HG03139 (cell line): ENCODE measurements at regions not wholly inside any gene's neighbourhood (a gene's known extent, or its start where the extent isn't known, plus 50 kb on each side); places are given as distances from the start of the nearest gene placed in this dataset.
"Not testable (repeated sequence)": the region's sequence is repeated elsewhere in the genome, so short reads cannot be mapped to it uniquely, and the experiment has no call there.

Source experiments
- ATAC-seq: cut with Tn5 transposase; IDR thresholded peaks from one replicate; pipeline ENCODE4 v1.9.1; 2021; ENCODE audit not compliant: unreplicated experiment

DNA sequence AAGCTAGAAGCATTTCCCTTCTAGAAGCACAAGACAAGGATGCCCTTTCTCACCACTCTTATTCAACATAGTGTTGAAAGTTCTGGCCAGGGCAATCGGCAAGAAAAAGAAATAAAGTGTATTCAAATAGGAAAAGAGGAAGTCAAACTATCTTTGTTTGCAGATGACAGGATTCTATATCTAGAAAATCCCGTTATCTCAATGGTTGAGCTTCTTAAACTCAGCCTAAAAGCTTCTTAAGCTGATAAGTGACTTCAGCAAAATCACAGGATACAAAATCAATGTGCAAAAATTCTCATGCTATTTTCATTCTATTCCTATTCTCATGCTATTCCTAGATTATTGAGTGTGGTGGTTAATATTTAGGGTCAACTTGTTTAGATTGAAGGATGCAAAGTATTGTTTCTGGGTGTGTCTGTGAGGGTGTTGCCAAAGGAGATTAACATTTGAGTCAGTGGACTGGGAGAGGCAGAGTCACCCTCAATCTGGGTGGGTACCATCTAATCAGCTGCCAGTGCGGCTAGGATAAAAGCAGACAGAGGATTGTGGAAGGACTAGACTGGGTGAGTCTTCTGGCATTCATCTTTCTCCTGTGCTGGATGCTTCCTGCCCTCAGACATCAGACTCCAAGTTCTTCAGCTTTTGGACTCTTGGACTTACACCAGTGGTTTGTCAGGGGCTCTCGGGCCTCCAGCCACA is 111.9 kb downstream of the LSMEM1 start:
- ATAC-seq = not testable (repeated sequence)

DNA sequence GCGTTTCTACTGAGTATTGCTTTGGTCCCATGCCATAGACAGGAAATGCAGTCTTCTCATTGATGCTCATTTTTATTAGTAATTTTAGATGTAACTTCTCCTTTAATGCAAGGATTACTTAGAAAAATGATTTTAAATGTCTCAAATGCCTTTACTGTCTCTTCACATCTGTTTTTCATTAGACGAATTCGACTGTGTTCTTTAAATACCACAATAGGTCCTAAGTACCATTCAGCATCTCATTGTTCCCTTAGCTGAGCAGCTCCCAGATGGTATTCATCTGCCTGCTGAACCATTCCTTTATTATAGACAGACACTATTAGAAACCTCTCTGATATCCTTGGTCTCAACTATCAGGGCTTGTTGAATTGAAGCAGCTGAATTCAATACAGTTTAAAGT is 113.6 kb downstream of the LSMEM1 start:
- ATAC-seq = no peak

DNA sequence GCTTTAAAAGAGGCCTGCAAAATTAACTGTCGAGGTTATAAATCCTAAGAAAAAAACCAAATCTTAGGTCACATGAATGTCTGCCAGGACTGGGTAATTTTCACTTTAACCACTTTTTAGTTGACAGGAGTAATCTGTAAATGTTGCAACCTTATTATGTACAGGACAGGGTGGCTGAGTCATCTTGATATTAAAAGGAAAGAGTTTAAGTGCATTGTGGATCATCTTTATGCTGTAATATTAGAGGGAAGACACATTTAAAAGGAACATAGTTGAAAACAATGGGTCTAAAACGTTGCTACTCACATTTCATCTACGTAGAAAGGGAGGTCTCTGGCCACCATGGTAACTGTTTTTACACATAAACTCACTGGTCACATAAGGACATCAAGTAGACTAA is 115.5 kb downstream of the LSMEM1 start:
- no peak for ATAC-seq

DNA sequence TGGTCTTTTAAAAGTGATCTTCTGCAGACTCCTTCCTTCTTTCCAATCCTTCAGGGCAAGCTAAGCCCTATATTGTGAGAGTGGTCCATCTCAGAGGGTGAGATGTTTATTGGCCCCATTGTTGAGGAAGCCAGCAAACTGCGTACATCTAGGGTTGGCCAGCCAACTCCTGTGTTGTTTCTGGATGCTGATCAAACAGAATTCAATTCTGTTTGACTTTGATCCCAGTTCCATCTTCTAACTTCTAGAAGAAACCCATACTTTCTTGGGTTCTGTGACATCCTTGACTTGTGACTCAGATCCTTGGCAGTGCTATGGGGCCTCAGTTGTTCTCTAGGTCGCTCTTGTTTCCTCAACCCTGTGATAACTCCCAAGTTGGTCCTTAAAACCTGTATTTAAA is 116.2 kb downstream of the LSMEM1 start:
- no peak for ATAC-seq

DNA sequence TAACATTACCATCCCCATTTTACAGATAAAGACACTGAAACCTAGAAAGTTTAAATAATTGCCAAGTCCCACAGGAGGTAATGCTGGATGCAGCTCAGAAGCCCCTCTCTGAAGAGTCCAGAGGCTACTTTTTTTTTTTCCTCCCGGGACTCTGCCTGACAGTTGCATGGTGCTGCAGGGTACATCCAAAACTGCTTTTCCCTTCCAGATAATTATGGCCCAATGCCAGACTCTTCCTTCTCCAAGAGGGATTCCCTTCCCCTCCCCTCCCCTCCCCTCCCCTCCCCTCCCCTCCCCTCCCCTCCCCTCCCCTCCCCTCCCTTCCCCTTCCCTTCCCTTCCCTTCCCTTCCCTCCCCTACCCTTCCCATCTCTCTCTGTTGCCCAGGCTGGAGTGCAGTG is 122.9 kb downstream of the LSMEM1 start:
- no peak for ATAC-seq

DNA sequence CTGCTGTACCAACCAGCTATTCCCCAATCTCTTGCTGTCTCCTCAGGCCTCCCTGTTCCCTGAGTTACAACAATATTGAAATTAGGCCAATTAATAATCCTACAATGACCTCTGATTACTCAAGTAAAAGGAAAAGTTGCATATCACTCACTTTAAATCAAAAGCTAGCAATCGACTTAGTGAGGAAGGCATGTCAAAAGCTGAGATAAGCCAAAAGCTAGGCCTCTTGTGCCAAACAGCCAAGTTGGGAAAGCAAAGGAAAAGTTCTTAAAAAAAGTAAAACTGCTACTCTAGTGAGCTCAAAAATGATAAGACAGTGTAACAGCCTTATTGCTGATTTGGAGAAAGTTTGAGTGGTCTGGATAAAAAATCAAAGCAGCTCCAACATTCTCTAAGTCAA is 129.8 kb downstream of the LSMEM1 start:
- no peak for ATAC-seq

DNA sequence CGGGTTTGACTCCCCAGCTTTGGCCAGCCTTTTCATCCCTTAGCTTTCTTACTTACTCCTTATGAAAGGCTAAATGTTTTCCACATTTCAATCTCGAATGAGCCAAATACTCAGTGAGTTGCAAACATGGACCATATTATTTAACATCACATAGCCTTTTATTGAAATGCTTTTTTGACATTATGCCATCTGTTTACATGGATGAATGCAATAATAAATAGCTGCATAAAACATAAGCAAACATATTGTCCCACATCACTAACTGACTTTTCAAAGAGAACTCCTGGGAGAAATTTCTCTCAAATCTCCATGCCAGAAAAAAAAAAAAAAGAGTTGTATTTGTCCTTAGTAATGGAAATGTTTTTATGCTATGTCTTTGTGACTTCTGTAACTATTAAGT is 134.9 kb downstream of the LSMEM1 start:
- ATAC-seq = no peak

DNA sequence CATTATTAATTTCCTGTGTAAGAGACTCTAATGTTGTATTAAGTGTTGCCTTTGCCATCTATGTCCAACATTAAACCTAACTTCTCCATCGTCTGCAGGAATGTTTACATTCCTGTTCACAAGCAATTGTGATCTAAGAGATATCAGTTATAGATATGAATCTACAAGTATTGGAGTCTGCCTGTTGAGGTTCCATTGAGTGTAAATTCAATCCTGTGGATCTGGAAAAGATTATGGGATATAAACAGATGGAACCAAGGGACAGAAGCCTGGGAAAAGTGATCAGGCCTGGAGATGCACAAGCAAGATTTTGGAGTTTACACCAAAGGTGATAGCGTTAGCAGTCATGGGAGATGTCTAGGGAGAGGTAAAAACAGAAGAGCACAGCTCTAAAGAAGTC is 135.5 kb downstream of the LSMEM1 start:
- ATAC-seq = no peak

DNA sequence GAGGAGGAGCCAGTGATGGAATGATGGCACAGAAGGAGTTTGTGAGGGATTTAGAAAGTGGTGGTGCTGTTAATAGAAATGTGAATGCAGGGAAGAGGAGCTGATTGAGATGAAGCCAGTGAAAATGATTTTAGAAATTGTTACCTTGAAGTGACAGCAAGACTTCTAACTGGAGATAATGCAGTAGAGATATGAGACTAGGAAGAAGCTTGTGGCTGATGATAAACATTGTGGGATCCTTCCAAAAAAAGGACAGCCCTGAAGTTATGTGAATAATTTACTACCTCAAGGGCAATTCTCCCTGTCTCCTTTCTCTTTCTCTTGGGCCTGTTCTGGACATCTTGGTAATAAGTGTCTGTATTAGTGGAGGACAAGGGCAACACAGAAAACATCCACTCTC is 138.6 kb downstream of the LSMEM1 start:
- ATAC-seq = no peak

DNA sequence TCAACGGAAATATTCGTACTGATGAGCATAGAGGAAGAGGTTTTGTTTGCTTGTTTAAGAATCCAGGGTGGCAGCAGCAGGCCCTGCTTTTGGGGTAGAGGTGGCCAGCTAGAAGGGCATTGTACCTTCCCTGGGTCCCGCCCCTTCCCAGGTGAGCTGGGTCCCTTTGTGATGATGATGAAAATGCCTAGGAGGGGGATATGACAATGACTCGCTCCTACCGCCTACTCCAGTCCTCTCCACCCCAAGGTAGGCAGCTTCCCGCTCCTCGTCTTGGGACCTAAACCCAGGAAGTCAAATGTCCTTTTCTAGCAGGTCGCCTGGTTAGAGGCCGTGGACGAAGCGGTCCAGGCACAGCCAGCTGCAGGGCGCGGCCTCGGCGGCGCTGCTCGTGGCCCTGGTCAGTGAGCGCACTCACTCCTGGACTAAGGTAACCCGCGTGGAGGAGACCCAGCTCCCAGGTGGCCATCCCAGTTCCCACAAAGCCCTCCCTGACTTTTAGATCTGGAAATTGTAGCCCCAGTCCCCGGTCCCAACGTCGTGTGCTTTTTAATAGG is 141.4 kb downstream of the LSMEM1 start:
- ATAC-seq = no peak

DNA sequence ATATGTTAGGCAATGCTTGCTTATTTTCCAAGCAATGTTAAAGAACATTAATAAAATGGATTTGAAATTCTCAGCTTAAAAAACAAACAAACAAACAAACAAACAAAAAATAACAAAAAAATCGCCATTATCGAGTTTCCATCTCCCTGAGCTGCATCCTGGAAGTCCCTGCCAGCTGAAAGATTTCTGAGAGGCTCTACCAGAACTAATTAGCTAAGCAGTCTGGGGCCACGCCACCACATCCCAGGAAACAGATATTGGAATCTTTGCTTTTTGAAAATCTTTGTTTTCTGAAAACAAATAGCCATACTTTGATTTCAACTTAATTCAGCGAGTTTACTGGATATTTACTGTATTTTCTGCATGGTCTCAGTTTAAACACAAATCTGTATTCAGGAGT is 143.6 kb downstream of the LSMEM1 start:
- no peak for ATAC-seq

DNA sequence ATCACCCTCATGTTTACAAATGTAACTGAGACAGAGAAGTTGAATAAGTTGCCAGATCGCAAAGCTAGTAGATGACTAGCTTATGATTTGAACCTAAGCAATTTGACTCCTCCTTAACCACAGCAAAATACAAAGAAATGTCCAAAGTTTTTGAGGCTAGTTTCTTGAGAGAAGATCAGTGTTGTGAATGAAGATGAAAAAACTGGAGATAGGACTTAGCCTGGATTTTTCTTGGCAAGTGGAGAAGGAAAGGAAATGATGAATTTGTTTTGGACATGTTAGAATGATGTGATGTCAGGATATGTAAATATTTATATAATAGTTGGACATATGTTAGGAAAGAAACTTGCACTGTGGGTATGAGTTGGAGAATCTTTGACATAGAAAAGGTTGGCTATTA is 149.8 kb downstream of the LSMEM1 start:
- no peak for ATAC-seq

DNA sequence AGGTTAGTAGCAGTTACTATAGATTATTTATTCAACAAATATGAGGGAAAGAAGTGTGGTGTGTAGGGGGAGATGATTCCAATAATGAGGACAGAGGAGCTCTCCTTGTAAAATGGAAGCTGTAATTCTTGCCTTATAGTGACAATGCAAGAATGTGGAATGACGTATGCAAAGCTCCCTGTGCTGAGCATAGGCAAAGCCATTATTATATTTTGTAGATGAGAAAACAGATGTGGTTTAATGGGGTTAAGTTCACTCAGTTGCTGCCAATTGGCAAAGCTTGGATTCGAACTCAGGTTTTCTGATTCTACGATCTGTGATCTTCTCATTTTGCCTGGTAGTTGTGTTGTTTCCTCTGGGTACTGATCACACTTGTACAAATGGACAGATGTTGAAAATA is 153.3 kb downstream of the LSMEM1 start:
- no peak for ATAC-seq

DNA sequence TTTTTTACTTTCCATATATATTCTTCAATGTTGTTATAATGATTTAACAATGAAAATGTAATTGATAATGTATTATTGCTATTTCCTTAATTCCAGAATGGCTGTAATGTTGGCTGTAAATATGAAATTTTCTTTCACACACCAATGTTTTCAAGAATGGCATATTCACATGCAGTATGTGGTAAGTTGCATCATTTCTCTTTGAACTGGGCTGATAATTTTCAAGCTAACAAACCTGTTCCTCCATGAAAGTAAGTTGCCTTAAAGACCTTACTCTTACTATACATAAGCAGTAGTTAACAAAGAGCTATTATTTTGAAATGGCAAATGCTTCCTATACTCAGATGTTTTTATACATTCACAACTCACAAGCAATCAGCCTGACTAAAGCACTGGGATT is 154.5 kb downstream of the TMEM168 start:
- ATAC-seq = no peak

DNA sequence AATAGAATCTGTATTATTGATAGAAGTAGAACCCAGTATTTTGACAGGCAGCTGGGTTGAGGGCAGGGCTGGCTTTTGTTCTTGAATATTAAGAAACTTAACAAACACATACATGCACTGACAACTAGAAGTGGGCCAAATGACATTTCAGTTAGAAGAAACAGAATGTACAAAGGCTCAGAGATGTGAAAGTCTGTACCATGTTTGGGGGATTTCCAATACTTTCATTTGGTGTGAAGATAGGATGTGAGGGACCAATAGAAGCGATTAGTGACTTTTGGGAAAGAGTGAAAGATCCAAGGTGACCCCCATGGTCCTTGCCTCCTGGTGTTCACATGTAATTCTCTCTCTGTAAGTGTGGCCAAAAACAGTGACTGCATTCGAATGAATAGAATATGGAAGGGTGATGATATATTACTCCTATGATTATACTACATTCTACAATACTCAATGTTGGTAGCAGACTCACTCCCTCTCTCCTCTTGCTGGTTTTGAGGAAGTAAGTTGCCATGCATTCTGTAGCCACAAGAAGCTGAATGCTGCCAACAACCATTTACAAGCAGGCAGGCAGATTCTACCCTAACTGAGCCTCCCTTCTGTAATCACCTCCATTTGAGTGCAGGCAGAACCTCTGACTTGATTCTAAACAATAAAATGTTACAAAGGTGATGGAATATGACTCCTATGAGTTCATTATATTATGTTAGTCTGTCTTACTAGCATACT is 151.4 kb downstream of the TMEM168 start:
- no peak for ATAC-seq

DNA sequence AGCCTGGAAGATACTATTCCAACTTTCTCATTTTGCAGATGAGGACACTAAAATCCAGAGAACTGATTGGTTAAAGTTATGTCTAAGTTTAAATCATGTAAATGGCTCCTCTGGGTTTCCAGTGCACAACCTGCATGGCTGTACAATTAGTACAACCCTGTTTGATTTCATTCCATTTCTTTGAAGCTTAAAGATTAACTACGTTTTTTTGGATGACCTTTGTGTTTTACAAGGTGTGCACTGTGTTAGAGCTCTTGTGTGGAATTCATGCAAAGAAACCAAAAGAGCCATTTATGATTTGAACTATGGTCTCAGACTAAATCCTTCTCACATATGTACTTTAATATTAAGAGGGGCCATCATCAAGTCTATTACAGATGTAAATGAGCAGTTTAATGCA is 149.5 kb downstream of the TMEM168 start:
- no peak for ATAC-seq

DNA sequence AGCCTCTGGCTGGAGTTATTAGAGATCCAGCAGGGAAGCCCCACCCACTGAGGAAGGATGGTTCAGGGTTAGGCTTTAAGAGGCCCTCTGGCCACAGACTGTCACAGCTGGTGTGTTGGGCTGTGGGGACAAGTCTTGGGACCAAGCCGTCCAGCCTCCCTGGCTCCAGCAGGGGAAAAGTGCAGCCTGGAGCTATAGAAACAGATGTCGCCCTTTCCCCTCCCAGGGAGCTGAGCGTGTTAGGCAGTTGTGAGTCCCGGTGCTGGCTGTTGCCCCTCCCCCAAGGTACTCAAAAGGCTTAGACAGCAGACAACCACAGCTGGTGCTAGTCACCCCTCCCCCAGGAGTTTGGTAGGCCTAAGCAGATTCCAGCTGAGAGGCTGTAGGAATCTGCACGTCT is 143.4 kb downstream of the TMEM168 start:
- ATAC-seq = no peak

DNA sequence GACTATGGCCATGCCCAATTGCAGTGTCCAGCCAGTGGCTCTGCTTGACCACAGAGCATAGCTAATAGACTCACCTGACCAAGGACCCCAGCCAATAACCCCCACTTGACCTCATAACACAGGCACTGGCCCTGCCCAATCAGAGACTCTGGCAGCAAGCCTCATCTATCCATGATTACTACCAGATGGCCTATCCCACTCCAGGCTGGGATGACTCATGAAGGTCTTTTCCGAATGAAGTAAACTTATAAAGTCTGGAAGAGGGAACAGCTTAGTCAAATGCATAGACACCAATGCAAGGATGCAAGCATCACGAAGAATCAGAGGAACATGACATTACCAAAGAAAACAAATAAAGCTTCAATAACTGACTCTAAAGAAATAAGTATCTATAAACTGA is 141.4 kb downstream of the TMEM168 start:
- no peak for ATAC-seq

DNA sequence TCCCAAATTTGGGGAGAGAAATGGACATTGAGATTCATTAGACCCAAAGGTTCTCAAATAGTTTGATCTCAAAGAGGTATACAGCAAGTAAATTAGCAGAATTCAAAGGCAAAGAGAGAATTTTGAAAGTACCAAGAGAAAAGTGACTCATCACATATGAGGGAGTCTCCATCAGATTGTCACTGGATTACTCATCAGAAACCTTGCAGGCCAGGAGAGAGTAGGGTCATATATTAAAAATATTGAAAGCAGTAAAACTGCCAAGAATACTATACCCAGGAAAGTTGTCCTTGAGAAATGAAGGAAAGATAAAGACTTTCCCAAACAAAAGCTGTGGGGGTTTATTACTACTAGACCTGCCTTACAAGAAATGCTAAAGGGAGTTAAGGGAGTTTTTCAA is 140.6 kb downstream of the TMEM168 start:
- no peak for ATAC-seq

DNA sequence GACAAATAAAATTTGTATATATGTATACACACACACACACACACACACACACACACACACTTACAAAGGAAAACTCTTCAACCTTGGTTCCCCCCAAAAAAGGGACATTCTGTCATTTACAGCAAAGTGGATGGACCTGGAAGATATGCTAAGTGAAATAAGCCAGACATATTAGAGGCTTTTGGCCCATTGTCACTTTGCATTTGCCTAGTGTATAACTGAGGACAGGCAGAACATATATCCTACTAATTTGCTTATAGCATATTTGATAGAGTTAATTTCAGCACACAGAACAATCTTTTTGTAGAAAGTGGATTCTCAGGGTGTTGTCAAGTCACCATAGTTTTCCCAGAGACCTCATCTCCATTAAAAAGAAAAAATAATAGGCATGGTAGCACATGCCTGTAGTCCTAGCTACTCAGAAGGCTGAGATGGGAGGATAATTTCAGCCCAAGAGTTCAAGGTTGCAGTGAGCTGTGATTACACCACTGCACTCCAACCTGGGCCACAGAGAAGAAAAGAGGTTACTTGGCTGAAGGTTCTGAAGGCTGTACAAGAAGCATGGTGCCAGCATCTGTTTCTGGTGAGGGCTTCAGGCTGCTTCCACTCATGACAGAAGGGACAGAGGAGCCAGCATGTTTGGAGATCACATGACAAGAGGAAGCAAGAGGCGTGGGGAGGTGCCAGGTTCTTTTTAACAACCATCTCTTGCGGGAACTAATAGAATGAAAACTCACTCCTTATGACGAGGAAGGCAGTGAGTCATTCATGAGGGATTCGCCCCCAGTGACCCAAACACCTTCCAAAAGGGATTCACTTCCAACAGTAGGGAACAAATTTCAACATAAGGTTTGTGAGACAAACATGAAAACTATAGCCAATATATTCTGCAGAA is 135.6 kb downstream of the TMEM168 start:
- no peak for ATAC-seq

DNA sequence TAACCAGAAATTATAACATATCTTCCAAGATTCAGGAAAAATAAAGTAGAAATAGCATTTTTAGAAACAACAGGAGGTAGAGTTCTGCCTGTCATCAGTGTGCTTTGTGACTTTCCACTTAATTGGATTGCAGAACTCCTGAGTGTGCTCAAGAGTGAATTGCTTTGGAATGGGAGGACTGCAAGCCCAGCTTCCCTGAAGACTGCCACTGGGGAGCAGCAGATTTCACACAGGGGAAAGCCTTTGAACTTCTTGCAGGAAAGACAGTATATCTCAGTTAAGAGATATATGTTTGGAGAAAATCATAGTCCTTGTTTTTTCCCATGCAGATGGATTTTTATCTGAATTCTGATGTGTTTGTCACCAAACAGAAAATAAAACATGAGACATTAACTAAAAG is 124.5 kb downstream of the TMEM168 start:
- ATAC-seq = no peak

DNA sequence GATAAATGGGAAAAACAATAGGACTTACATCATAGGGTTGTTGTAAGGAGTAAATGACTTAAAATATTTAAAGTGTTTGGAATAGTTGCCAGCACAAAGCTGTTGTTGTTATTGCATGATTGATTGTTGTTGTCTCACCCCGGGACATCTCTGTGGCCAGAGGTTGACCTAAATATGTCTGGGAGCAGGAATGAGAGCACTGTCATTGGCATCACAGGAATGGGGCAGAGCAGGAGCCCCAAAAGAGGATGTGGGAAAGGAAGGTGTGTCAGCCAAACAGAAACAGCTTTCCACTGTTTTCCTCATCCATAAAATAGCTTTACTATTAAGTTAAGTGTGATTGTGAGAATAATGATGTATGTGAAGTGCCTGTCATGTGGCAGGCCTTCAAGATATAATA is 121.6 kb downstream of the TMEM168 start:
- no peak for ATAC-seq
